HUES6 (cell line): ENCODE measurements at regions not wholly inside any gene's neighbourhood (a gene's known extent, or its start where the extent isn't known, plus 50 kb on each side); places are given as distances from the start of the nearest gene placed in this dataset.
"Not testable (repeated sequence)": the region's sequence is repeated elsewhere in the genome, so short reads cannot be mapped to it uniquely, and the experiment has no call there.

ENCODE experiments used
- H3K27ac ChIP-seq: 2 replicates; pipeline ENCODE4 v1.7.0; 2013; ENCODE audit warnings: low read depth, mild to moderate bottlenecking, low read length, inconsistent platforms
- H3K27me3 ChIP-seq: 2 replicates; pipeline ENCODE4 v1.6.1; 2013; ENCODE audit warnings: low read length; ENCODE audit not compliant: control insufficient read depth, insufficient read depth
- H3K36me3 ChIP-seq: 2 replicates; pipeline ENCODE4 v1.6.1; 2013; ENCODE audit warnings: low read length; ENCODE audit not compliant: control insufficient read depth, insufficient read depth
- H3K4me1 ChIP-seq: 2 replicates; pipeline ENCODE4 v1.6.1; 2013; ENCODE audit warnings: low read length; ENCODE audit not compliant: control insufficient read depth, insufficient read depth
- H3K4me3 ChIP-seq: 2 replicates; pipeline ENCODE4 v1.5.1; 2013; ENCODE audit warnings: low read depth, low read length
- H3K9ac ChIP-seq: one replicate; pipeline ENCODE4 v1.6.1; 2013; ENCODE audit warnings: mild to moderate bottlenecking, low read length
- H3K9me3 ChIP-seq: 2 replicates; pipeline ENCODE4 v1.6.1; 2013; ENCODE audit warnings: low read depth, low read length; ENCODE audit not compliant: control insufficient read depth, insufficient read depth

DNA sequence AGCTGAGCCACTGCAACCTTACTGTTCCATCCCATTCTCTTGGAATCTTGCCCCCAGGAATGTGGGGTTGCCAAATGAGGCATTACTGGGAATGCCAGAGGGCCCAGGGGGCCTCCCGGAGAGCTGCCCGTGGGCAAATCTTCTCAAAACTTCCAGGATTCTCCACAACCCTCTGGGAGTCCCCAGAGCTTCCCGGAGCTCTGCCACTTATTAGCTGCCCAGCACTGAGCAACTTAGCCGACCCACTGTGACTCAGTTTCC, 306.0 kb downstream of the FOXL1 start:
- Histone ChIP-seq H3K27ac (no peak overlapping the region), H3K36me3 (no peaks in the 10 kb centered on the region), H3K27me3 (no peaks in the 10 kb centered on the region), H3K4me3 (no peak overlapping the region), H3K4me1 (peaks cover 7% of the 10 kb centered on the region; the same call in 1 of the 2 replicates), H3K9me3 (no peaks in the 10 kb centered on the region), H3K9ac (no peak overlapping the region)

DNA sequence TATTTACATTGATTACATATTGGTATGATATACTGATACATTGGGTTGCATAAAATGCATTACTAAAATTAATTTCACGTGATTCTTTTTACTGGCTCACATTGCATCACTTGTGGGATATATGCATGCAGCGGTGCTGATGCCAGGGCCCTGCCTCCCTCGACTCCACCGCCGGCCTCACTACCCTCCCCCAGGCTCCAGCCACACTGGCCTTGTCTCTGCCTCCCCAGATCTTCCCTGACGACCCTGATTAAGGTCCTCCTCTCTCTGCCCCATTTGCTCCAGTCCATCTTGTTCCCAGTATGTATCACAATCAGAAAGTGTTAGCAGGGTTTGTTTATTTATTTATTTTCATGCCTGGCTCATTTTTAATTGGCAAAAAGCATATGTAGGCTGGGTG, 306.8 kb downstream of the FOXL1 start:
- Histone ChIP-seq H3K4me1 (peaks cover 7% of the 10 kb centered on the region; the same call in 1 of the 2 replicates), H3K36me3 (no peaks in the 10 kb centered on the region), H3K4me3 (no peak overlapping the region), H3K27me3 (no peaks in the 10 kb centered on the region), H3K9me3 (no peaks in the 10 kb centered on the region), H3K27ac (no peak overlapping the region), H3K9ac (no peak overlapping the region)

DNA sequence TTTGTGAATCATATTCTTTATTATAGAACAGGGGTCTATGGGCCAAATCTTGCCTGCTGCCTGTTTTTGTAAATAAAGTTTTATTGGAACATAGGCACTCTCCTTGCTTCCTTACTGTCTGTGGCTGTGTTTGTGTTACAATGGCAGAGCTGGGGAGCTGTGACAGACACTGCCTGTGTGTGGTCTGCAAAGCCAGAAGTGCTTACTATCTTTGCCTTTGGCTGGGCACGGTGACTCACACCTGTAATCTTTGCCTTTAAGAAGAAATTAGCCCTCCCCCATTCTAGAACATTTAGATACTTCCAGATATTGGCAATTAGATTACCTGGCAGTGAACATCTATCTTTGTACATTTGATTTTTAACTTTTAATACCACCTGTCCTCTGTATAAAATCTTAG, 308.3 kb downstream of the FOXL1 start:
- Histone ChIP-seq H3K9ac (no peak overlapping the region), H3K9me3 (no peaks in the 10 kb centered on the region), H3K4me3 (no peak overlapping the region), H3K4me1 (peaks cover 7% of the 10 kb centered on the region; the same call in 1 of the 2 replicates), H3K27me3 (no peaks in the 10 kb centered on the region), H3K27ac (no peak overlapping the region), H3K36me3 (no peaks in the 10 kb centered on the region)

DNA sequence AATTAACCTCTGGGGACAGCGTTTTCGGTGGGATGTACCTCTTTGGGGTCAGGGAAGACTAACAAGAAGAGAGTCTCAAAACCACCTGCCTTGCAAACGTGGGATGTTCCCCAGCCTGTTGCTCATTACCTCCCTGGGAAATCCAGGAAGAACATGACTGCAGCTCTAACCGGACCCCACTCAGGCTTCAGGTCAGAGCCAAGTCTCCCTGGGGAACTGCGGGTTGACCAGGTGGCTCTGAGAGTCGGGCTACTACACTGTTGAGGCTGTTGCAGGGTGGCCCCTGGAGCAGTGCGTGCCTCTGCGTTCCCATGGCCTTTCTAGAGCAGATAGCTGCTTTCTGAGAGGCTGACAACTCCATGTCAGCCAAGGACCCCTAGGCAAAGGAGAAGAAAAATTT, 309.1 kb downstream of the FOXL1 start:
- H3K4me1 ChIP-seq = peaks cover 7% of the 10 kb centered on the region; the same call in 1 of the 2 replicates
- no peaks in the 10 kb centered on the region for H3K9me3 ChIP-seq
- H3K4me3 ChIP-seq = no peak overlapping the region
- no peaks in the 10 kb centered on the region for H3K27me3 ChIP-seq
- no peak overlapping the region for H3K27ac ChIP-seq
- H3K36me3 ChIP-seq = no peaks in the 10 kb centered on the region
- no peak overlapping the region for H3K9ac ChIP-seq

DNA sequence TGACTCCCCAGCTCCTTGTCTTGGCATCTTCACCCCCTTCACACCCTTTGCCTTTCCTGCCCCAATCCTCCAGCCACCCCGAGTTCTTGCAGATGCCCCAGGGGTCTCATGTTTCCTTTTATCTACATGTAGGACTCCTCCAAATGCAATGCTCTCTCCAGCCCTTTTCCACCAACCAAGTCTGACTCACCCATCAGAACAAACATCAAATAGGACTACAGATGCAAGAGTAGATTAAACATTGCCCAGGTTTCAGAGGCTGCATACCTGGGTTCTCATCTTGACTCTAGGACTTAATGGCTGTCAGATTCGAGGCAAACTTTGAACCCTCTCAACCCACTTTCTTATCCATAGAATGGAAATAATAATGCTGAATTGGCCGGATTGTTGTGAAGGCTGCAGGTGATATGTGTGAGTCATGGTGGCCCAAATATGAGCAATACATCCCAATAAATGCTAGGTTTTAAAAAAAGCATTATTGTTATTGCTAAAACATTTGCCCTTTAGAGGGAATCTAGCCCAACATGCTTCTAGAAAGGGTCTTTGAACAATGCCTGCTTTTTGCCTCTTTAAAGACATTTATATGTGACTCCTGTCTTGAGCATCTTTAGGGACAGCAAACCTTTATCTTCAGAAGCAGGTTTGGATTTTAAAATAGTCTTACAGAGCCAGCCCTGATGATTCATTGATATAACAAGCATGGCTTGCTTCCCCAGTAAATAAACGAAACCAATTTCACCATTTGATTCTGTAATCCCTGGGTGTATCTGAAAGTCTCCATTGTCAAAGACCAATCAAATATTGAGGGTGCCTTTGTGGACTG, 310.1 kb downstream of the FOXL1 start:
- Histone ChIP-seq H3K27ac (no peak overlapping the region), H3K9me3 (no peaks in the 10 kb centered on the region), H3K4me3 (no peak overlapping the region)

DNA sequence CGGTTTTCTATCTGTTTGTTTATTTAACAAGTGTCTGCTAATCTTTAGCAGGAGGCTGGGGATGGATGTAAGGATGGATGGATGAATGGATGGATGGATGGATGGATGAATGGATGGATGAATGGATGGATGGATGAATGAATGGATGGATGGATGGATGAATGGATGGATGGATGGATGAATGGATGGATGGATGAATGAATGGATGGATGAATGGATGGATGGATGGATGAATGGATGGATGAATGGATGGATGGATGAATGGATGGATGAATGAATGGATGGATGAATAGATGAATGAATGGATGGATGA, 310.7 kb downstream of the FOXL1 start:
- H3K4me1 ChIP-seq, H3K27me3 ChIP-seq, H3K4me3 ChIP-seq, H3K9ac ChIP-seq, H3K27ac ChIP-seq, H3K36me3 ChIP-seq, H3K9me3 ChIP-seq: not testable (repeated sequence)

More for the DNA sequence above, 310.1 kb downstream of the FOXL1 start:
- H3K27me3 ChIP-seq = no peaks in the 10 kb centered on the region
- H3K4me1 ChIP-seq = peaks cover 7% of the 10 kb centered on the region; the same call in 1 of the 2 replicates
- H3K9ac ChIP-seq = no peak overlapping the region
- H3K36me3 ChIP-seq = no peaks in the 10 kb centered on the region

DNA sequence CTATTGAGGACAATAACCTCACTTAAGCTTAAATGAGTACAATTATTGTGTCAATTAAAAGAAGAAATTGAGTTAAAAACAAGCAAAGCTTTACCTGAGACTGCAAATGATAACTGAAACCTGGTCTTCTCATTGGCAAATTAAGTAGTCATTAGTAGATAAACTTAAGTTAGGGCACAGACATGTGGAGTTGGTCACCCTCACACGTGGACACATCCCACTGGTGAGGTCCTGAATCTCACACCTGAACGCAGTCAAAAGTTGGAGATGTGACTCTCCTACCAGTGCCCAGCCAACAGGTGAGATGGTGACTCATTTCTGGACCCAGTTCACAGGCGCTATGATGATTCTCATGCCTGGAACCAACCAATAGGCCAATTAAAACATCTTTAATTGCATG, 311.6 kb downstream of the FOXL1 start:
- Histone ChIP-seq H3K4me3 (no peak overlapping the region), H3K36me3 (no peaks in the 10 kb centered on the region), H3K27ac (no peak overlapping the region), H3K4me1 (no peaks in the 10 kb centered on the region; the same call in 1 of the 2 replicates), H3K9me3 (no peaks in the 10 kb centered on the region), H3K27me3 (no peaks in the 10 kb centered on the region), H3K9ac (no peak overlapping the region)

DNA sequence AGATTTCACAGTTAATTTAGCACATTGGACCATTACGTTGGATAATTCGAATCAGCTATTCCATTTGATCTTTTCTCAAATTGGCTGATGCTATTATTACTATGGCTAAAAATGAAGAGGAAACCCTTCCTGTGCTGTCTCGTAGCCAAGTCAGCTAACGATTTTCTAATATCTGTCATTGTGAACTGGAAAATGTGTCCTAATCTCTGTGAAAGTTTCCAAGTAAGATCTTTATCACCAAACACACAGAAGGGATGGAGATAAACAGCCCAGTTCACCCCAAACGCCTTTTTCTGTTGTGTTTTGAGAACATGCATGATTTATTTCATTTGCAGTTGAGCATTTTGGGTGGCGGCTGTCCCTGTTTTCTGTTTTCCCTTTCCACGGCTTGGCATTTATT, 312.8 kb downstream of the FOXL1 start:
- Histone ChIP-seq H3K9me3 (no peaks in the 10 kb centered on the region), H3K4me1 (peaks cover 8% of the 10 kb centered on the region; the same call in 1 of the 2 replicates), H3K36me3 (no peaks in the 10 kb centered on the region), H3K4me3 (no peak overlapping the region), H3K27ac (no peak overlapping the region), H3K9ac (no peak overlapping the region), H3K27me3 (no peaks in the 10 kb centered on the region)

DNA sequence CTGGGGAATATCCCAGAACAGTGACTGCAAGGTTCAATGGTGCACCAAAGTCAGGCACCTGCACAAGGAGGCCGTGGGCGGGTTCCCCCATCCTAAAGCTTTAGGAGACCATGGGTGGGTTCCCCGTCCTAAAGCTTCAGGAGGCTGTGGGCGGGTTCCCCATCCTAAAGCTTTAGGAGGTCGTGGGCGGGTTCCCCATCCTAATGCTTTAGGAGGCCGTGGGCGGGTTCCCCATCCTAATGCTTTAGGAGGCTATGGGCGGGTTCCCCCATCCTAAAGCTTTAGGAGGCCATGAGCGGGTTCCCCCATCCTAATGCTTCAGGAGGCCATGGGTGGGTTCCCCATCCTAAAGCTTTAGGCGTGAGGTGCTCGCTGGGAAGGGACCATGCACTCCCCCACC, 313.3 kb downstream of the FOXL1 start:
- Histone ChIP-seq H3K9me3 (no peaks in the 10 kb centered on the region), H3K4me1 (peaks cover 8% of the 10 kb centered on the region; the same call in 1 of the 2 replicates), H3K27ac (no peak overlapping the region), H3K4me3 (no peak overlapping the region), H3K27me3 (no peaks in the 10 kb centered on the region), H3K36me3 (no peaks in the 10 kb centered on the region), H3K9ac (no peak overlapping the region)

DNA sequence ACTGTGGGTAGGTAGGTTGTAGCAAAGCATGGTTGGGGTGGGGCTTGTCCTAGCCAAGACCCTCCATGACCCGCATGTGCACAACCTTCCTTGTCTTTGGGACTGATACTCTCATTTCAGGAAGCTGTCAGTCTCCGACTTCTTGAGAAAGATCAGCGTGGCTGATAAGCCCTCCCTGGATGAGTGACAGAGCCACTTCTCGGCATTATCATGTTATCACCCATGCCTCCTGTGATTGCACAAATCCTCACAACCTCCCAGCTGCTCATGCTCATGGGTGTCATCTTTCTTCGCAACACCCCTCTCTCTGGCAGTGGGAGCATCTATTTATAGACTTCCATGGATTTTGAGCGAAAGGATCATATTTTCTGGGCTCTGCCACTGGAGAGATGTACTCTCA, 314.2 kb downstream of the FOXL1 start:
- H3K27ac ChIP-seq = no peak overlapping the region
- no peaks in the 10 kb centered on the region for H3K36me3 ChIP-seq
- no peak overlapping the region for H3K9ac ChIP-seq
- no peak overlapping the region for H3K4me3 ChIP-seq
- no peaks in the 10 kb centered on the region for H3K9me3 ChIP-seq
- H3K27me3 ChIP-seq = no peaks in the 10 kb centered on the region
- H3K4me1 ChIP-seq = peaks cover 8% of the 10 kb centered on the region; the same call in 1 of the 2 replicates

DNA sequence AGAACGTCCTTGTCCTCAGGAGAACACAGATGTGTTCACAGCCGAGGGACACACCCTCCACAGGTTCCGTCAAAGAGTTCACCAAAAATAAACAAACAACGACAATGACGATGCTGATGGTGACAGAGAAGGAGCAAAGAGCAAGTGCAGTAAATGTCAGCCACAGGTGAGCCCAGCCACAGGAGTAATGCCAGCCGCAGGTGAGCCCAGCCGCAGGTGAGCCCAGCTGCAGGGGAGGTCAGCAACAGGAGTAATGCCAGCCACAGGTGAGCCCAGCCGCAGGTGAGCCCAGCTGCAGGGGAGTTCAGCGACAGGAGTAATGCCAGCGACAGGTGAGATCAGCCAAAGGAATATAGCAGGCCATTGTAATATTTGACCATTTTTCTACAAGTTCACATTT, 315.2 kb downstream of the FOXL1 start:
- no peak overlapping the region for H3K4me3 ChIP-seq
- H3K27ac ChIP-seq = no peak overlapping the region
- no peaks in the 10 kb centered on the region for H3K36me3 ChIP-seq
- H3K9me3 ChIP-seq = no peaks in the 10 kb centered on the region
- no peaks in the 10 kb centered on the region for H3K27me3 ChIP-seq
- H3K4me1 ChIP-seq = peaks cover 13% of the 10 kb centered on the region; the same call in 1 of the 2 replicates
- no peak overlapping the region for H3K9ac ChIP-seq
